Caco-2 (cell line): ENCODE measurements at regions not wholly inside any gene's neighbourhood (a gene's known extent, or its start where the extent isn't known, plus 50 kb on each side); places are given as distances from the start of the nearest gene placed in this dataset.

ENCODE experiments used
- BruUV-seq: library from RNA; stranded (reverse); fragments of 400-500 nt; replicated peaks from 2 replicates; lab custom pipeline; 2021; lab: Mats Ljungman, UMichigan
- CTCF ChIA-PET: fragments of 300-600 bp; sonication (Branson Sonifier 250); formaldehyde crosslinking; loops from one replicate; lab custom pipeline; 2022; ENCODE audit warnings: antibody characterized with exemption; lab: Charles Lee
- POLR2A ChIA-PET: fragments of 300-600 bp; sonication (Branson Sonifier 250); formaldehyde crosslinking; loops from one replicate; lab custom pipeline; 2022; ENCODE audit warnings: antibody characterized with exemption; lab: Charles Lee
- DNase-seq, 2 experiments: peaks; one replicate each; pipeline versions ENCODE4 v3.0.0 to v3.0.0-alpha.2; 2020 to 2022
- H3K27me3 ChIP-seq: replicated peaks from 2 replicates; pipeline ENCODE4 v1.6.0; 2011; ENCODE audit warnings: low read length; ENCODE audit not compliant: control insufficient read depth, insufficient read depth
- H3K36me3 ChIP-seq: 2 replicates; pipeline ENCODE4 v1.5.1; 2011; ENCODE audit warnings: low read length; ENCODE audit not compliant: control insufficient read depth, insufficient read depth
- H3K4me1 ChIP-seq: fragments of 250-450 bp; sonication (Bioruptor Pico); 2 replicates; pipeline ENCODE4 v1.5.1; 2020; ENCODE audit warnings: mild to moderate bottlenecking
- H3K4me3 ChIP-seq: 2 replicates; pipeline ENCODE4 v1.5.1; 2011; ENCODE audit warnings: low read depth, mild to moderate bottlenecking, control low read depth, low read length
- H3K9me3 ChIP-seq: fragments of 250-450 bp; sonication (Bioruptor Pico); 2 replicates; pipeline ENCODE4 v1.5.1; 2020; ENCODE audit warnings: mild to moderate bottlenecking, moderate library complexity
- H3K27ac Mint-ChIP-seq: one replicate; pipeline ENCODE4 v1.8.0; 2022; ENCODE audit warnings: mixed read lengths; ENCODE audit not compliant: unreplicated experiment
- H3K27me3 Mint-ChIP-seq: one replicate; pipeline ENCODE4 v1.8.0; 2022; ENCODE audit warnings: mixed read lengths; ENCODE audit not compliant: insufficient read depth, unreplicated experiment
- H3K36me3 Mint-ChIP-seq: one replicate; pipeline ENCODE4 v1.8.0; 2022; ENCODE audit warnings: mild to moderate bottlenecking, mixed read lengths; ENCODE audit not compliant: insufficient read depth, unreplicated experiment
- H3K4me1 Mint-ChIP-seq: one replicate; pipeline ENCODE4 v1.8.0; 2022; ENCODE audit warnings: low read depth, mixed read lengths; ENCODE audit not compliant: unreplicated experiment
- H3K4me3 Mint-ChIP-seq: one replicate; pipeline ENCODE4 v1.8.0; 2022; ENCODE audit warnings: mild to moderate bottlenecking, moderate library complexity, mixed read lengths; ENCODE audit not compliant: unreplicated experiment
- H3K9me3 Mint-ChIP-seq: one replicate; pipeline ENCODE4 v1.8.0; 2022; ENCODE audit warnings: mixed read lengths; ENCODE audit not compliant: unreplicated experiment
- intact Hi-C: fragments of 100-400 bp; cut with micrococcal nuclease; formaldehyde crosslinking; loops from one replicate; pipeline ENCODE4 v1.10.0; 2022; ENCODE audit not compliant: unreplicated experiment
- TF ChIP-seq, protein P1 (sequence below), 2 experiments: fragments of 200-600 bp in 1 of 2; IDR thresholded peaks; 1 replicate in 1 of 2; 2 replicates in 1 of 2; pipeline versions ENCODE4 v1.5.1 to v1.8.0; 2011 to 2022; ENCODE audit warnings: antibody characterized with exemption in 1 of 2, control low read depth in 1 of 2, inconsistent platforms in 1 of 2, low read depth in 1 of 2, low read length in 1 of 2, mild to moderate bottlenecking in 1 of 2, moderate library complexity in 1 of 2; ENCODE audit not compliant: insufficient read depth in 1 of 2, severe bottlenecking in 1 of 2, unreplicated experiment in 1 of 2

DNA sequence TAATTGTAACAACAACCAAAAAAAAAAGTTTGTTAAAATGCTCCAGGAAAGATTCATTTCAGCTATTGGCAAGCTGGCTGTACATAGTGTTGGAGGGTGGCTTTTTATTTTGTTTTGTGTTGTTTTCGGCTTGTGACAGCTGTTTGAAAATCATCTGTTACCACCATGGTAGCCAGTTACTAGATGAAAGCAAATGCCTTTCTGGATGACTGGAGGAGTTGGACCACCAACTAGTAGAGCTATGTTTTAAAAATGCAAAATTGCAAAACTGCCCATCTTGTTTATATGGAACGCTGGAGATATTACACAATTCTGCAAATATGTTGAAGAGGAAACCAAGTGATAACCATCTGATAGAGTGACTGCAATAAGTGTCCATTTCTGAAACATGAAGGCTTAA lies 53.2 kb upstream of the TNIP3 start:
- DNase-seq = no peak
- H3K4me1 Mint-ChIP-seq = no peaks in the 10 kb centered on the region
- Histone ChIP-seq H3K36me3 (no peaks in the 10 kb centered on the region), H3K4me1 (no peaks in the 10 kb centered on the region), H3K4me3 (no peak overlapping the region), H3K27me3 (no peaks in the 10 kb centered on the region), H3K9me3 (no peaks in the 10 kb centered on the region)
- POLR2A ChIA-PET = no interaction called here
- H3K27ac Mint-ChIP-seq = no peak overlapping the region
- no TSS peak for BruUV-seq
- TF ChIP-seq, protein P1, sequence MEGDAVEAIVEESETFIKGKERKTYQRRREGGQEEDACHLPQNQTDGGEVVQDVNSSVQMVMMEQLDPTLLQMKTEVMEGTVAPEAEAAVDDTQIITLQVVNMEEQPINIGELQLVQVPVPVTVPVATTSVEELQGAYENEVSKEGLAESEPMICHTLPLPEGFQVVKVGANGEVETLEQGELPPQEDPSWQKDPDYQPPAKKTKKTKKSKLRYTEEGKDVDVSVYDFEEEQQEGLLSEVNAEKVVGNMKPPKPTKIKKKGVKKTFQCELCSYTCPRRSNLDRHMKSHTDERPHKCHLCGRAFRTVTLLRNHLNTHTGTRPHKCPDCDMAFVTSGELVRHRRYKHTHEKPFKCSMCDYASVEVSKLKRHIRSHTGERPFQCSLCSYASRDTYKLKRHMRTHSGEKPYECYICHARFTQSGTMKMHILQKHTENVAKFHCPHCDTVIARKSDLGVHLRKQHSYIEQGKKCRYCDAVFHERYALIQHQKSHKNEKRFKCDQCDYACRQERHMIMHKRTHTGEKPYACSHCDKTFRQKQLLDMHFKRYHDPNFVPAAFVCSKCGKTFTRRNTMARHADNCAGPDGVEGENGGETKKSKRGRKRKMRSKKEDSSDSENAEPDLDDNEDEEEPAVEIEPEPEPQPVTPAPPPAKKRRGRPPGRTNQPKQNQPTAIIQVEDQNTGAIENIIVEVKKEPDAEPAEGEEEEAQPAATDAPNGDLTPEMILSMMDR (IDR thresholded peaks at IDR 0.05; ENCODE audit: insufficient read depth in 1 of 2, low read depth in 1 of 2, low read length in 1 of 2, severe bottlenecking in 1 of 2, unreplicated experiment in 1 of 2) = no peak
- H3K27me3 Mint-ChIP-seq = no peaks in the 10 kb centered on the region
- intact Hi-C loops = no loop called here
- no peaks in the 10 kb centered on the region for H3K36me3 Mint-ChIP-seq
- H3K4me3 Mint-ChIP-seq = no peak overlapping the region
- no peaks in the 10 kb centered on the region for H3K9me3 Mint-ChIP-seq
- CTCF ChIA-PET = no interaction called here

DNA sequence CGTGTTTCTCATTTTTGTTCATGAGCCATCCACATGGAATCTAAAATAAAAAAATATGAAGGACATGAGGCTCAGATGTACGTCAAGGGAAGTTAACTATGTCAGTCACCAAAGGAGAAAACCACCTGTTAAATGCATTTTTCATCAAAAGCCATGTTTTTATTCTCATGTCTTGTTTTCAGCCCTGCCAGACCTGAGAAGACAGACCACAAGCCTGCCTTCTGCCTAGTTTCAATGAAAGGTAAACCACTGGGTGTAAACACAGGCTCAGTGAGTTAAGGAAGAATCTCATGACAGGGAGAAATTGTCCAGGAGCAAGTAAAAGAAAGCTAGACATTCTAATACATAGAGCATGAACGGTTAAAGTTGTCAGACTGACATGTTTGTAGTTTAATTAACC lies 52.3 kb upstream of the TNIP3 start:
- Mint-ChIP-seq H3K4me1 (no peaks in the 10 kb centered on the region), H3K27me3 (no peaks in the 10 kb centered on the region), H3K36me3 (no peaks in the 10 kb centered on the region), H3K27ac (no peak overlapping the region), H3K9me3 (no peaks in the 10 kb centered on the region), H3K4me3 (no peak overlapping the region)
- TF ChIP-seq, protein P1 (IDR thresholded peaks at IDR 0.05; ENCODE audit: insufficient read depth in 1 of 2, low read depth in 1 of 2, low read length in 1 of 2, severe bottlenecking in 1 of 2, unreplicated experiment in 1 of 2) = no peak
- no TSS peak for BruUV-seq
- H3K36me3 ChIP-seq = no peaks in the 10 kb centered on the region
- H3K4me1 ChIP-seq = no peaks in the 10 kb centered on the region
- DNase-seq = no peak
- POLR2A ChIA-PET = no interaction called here
- H3K27me3 ChIP-seq = no peaks in the 10 kb centered on the region
- CTCF ChIA-PET = no interaction called here
- H3K4me3 ChIP-seq = no peak overlapping the region
- no peaks in the 10 kb centered on the region for H3K9me3 ChIP-seq
- intact Hi-C loops = no loop called here

DNA sequence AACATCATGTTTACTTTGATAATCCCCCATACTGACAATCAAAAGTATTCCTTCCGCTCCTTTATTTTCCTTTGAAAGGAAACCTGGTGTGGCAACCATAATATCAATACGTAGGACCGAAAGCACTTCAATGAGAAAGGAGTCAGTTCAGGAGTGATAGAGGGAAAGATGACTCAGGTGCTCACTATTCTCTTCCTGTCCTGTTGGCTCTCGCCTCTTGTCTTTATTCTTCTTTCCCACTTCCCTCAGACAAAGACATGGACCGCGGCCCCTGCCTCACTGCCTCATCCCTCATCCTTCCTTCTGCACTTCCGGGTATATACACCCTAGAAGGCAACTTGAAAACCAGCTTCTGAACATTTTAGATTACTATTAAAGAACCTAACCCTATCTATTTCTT lies 49.8 kb upstream of the TNIP3 start:
- no peaks in the 10 kb centered on the region for H3K9me3 Mint-ChIP-seq
- H3K4me3 Mint-ChIP-seq = no peak overlapping the region
- no peaks in the 10 kb centered on the region for H3K27me3 Mint-ChIP-seq
- no TSS peak for BruUV-seq
- H3K4me1 Mint-ChIP-seq = no peaks in the 10 kb centered on the region
- no peaks in the 10 kb centered on the region for H3K27me3 ChIP-seq
- no peaks in the 10 kb centered on the region for H3K9me3 ChIP-seq
- intact Hi-C loops = no loop called here
- DNase-seq = no peak
- H3K4me1 ChIP-seq = 0 out of 2 replicates have a peak, but pooled peaks cover 3% of the 10 kb centered on the region
- no peak overlapping the region for H3K27ac Mint-ChIP-seq
- no peak overlapping the region for H3K4me3 ChIP-seq
- CTCF ChIA-PET = no interaction called here
- no peaks in the 10 kb centered on the region for H3K36me3 Mint-ChIP-seq
- TF ChIP-seq, protein P1 (IDR thresholded peaks at IDR 0.05; ENCODE audit: insufficient read depth in 1 of 2, low read depth in 1 of 2, low read length in 1 of 2, severe bottlenecking in 1 of 2, unreplicated experiment in 1 of 2) = no peak
- H3K36me3 ChIP-seq = no peaks in the 10 kb centered on the region
- POLR2A ChIA-PET = no interaction called here
